HG03175 (cell line): ENCODE measurements at regions not wholly inside any gene's neighbourhood (a gene's known extent, or its start where the extent isn't known, plus 50 kb on each side); places are given as distances from the start of the nearest gene placed in this dataset.

Source experiments
- ATAC-seq: cut with Tn5 transposase; IDR thresholded peaks from one replicate; pipeline ENCODE4 v1.9.1; 2021; ENCODE audit warnings: mild to moderate bottlenecking, moderate library complexity; ENCODE audit not compliant: unreplicated experiment

DNA sequence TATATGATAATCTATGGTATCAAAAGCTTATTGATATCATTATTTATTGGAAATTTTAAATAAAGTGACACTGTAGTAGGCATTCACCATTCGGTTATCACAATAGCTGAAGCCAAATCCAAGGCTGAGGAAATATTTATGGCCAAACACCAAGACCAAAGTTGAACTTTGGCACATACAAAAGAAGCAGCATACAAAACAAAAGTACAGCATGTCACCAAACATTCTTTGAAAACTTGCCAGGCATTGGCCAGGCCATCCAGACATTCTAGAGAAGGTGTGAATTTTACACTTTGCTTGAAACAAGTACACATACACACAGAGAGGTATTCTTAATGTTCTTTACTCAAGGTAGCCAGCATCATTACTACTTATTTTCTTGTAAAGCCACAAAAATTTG lies 544.4 kb upstream of the CXADR start:
- no peak for ATAC-seq

DNA sequence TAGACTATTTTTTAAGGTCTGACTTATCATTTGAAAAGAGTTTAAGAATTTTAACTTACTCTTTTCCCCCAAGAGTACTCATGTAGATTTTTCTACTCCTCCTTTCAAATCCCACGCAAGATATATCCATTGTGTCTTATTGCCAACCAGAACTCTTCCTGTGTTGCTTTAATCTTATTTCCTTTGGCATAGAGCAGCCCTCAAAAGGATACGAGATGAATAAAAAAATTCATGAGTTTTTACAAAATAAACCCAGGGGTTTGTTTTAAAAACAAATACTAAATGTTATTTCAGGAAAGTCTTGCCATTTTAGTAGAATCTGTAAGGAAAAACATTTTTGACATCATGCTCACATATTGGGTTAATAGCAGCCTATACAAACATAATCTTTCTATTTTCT lies 543.2 kb upstream of the CXADR start:
- ATAC-seq: no peak

DNA sequence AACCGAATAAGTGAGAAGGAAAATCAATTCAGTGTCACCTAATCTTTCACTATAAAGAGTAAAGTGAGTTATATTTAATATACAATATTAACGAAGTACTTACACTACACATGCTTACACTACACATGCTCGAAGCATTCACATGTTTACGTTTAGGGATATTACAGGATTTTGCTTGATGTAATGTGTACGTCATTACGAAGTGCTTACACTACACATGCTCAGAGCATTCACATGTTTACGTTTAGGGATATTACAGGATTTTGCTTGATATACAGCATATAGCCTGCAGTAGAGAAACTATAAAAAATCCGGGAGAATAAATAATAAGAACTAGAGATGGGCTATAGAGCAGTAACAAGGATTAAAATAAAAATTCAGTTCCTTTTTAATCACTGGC lies 538.8 kb upstream of the CXADR start:
- no peak for ATAC-seq

DNA sequence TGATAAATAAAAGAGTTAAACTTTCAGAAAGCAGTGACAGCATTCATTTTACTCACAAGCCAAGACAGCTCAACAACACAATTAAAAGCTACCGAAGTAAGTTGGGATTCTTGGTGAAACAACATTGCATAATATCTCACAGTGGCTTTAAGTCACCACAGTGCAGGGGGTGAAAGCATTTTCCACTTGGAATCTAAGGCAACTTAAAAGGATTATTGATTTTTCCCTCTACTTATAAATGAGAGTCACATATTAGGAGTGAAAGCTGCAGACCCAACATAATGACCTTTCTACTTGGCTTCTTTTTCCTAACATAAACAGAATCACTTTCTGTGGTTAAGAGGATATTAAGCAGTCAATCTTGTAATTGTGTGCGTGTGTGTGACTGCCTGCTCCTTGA lies 536.6 kb upstream of the CXADR start:
- ATAC-seq: no peak

DNA sequence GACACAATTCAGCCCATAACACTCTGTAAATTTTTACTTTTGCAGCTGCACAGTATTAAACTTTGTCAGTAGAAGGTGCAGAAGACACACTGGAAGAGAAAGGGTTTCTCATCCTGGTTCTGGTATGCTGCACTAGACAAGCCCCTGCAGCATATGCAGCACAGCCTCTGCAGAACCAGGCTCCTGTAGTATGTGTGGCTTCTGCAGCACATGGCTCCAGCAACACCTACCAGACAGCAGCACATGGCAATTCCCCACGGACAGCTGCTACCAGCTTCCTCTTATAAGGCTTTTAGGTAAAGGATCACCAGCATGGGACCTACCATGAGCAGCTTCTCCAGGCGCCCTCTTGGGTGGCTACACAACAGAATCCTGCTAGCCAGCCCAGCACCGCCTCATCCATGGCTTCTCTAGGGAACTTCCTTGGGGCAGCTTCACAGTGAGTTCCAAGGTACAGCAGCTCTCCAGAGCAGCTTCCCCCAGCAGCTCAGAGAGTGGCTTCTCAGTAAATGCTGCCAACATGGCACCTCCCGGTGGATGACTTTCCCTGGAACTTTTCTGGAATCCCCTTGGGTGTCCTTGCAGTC lies 534.4 kb upstream of the CXADR start:
- no peak for ATAC-seq

DNA sequence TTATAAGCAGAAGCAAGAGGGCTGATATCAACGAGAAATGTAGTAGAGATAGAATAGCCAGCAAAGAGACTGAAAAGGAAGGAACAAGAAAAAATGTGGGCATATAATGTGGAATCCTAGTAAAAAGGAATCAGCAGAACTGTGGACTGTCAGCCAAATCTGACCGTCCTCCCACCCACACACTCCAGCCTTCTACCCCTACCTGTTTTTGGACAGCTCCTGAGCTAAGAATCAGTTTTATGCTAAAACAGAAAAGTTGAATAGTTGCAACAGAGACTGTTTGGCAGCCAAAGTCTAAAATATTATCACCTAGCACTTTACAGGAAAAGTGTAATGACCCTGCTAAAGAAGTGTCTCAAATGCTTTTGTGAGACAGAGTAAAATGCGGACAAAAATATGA lies 533.3 kb upstream of the CXADR start:
- no peak for ATAC-seq

DNA sequence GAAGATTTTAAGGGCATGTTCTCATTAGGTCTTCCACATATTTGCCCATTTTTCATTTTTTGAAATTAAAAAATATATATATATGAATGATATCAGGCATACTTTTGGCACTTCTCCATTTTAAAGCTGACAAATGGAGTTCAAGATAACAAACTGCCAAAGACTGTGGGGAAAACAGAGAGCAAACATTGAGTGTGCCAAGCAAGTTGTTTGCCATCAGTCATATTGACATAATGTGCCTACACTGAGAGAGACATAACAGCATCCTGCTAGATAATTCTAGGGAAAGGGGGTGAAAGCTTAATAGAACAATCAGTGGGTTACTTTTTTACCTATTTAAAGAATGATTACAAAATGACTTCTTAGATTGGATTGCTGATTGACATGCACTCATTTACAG lies 529.4 kb upstream of the CXADR start:
- ATAC-seq: no peak

DNA sequence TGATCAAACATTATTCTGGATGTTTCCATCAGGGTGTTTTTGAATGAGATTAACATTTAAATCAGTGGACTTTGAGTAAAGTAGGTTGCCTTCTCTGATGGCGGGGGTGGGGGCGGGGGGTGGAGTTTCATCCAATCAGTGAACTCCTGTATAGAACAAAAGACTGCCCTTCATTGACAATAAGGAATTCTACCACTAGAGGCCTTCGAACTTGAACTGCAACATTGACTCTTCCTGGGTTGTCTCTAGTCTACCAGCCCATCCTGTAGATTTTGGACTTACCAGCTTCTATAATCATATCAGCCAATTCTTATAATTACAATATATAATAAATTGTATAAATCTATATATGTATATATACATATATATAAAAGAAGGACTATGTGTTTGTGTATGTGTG lies 520.4 kb upstream of the CXADR start:
- no peak for ATAC-seq

DNA sequence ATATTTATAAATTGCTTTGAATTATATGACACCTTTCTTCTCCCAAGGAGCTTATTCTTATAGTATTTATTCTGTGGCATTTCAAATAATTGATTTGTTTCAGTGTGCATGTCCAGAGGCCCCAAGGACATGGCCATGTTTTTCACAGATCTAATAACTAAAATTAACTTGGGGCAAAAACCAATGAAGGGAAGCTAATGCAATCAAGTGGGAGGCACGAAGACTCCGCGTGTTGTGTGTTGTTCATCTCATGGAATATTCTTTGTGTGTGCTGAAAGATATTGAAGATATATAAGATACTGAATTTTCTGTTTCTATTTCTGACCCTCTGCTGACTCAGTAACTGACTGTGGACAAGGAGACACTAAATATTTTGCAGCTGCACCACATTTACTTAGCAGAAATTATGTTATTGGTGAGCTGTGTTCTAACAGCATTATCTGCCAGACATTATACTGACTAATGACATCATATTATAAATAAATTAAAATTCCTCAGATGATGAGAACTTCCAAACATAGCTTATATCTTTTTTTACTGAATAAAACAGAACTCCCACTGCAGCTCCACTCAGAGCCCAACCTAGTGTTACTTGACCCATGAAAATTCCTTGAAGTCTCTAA lies 519.3 kb upstream of the CXADR start:
- ATAC-seq: no peak

DNA sequence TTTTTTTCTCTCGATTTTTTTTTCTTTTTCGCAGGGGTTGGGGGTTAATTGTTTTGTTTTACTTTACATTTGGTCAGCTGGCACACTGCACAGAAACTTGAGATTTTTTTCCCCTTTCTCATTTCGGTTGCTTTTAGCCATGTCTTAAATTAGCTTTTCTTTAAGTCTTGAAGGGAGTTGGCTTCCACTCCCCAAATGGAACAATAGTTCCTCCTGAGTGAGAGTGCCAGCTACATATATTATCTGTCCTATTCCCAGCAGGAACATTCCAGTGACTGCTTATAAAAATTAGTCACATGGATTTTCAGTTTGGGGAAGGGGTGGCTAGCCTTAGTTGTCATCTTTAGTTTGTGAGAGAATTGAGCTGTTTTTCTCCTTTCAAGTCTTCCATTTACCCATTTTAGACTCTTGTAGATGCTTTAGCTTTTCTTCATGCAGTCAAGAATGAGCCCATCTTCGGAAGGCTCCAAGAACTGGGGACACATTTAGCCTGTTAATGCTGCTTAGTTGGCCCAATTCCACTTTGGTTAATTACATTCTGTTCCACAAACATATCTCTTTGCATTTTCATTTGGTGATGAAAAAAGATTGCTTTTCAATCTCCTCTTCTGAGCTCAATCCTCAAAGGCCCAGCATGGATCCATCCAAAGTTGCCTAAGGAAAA lies 510.1 kb upstream of the CXADR start:
- no peak for ATAC-seq

DNA sequence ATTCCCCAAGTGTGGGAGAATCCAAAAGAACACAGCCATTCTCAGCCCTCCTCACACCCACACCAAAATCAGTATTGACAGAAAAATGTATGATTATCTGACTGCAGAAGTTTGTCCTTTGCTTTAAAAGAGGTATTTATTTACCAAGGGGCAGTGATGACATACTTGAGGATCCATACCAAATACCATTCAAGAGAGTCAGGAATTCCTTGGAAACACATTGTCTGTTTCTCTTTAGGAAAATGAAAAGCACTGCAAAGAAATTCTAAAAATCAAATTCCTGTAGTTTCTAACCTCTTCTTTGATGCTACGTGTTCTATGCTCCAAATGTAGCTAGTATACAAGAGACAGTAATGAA lies 509.6 kb upstream of the CXADR start:
- ATAC-seq: no peak

DNA sequence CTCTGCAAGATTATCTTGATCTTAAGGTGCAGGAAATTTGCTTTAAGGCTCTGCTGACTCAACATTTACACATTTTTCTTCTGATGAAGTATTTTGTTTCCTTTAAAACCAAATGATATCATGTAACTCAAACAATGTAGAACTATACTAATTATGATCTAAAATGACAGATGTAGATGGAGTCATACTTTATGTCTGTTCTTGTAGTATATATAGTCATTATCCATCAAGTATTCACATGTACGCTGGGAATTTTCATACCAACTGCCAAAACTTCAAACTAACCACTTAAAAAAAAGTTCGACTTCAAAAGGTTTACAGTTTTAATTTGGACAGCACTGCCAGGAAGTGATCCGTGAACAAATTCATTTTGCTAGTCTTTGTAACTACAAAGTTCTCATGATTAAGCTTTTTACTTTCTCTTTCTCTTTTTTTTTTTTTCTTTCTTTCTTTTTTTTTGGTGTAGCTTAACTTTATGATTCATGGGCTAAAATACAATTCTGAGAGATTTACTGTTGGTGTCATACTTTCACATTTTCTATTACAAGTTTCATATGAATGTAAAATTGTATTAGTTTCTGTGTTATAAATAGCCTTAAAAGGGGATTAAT lies 509.0 kb upstream of the CXADR start:
- ATAC-seq: no peak

DNA sequence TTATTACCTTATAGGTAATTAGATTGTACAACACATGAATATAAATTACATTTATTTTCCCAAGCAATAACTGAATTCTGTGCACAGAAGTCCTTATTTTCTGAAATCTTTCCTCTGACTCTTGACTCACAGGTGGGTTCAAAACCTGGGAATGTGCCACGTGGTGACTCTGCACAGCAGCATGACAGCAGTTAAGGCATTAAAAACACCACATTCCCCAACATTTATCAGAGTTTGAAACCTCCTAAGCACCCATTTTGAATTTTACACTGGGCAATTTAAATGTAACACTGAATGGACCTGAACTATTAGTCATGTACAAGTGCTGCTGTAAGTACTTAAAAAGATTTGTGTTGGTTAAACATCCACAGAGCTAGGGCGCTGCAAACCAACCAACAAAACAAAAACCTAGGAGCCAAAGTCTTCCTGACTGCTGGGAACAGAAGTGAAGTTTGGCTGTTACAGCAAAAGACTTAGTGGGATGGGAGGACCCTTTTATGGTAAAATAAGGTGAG lies 480.6 kb upstream of the CXADR start:
- no peak for ATAC-seq

DNA sequence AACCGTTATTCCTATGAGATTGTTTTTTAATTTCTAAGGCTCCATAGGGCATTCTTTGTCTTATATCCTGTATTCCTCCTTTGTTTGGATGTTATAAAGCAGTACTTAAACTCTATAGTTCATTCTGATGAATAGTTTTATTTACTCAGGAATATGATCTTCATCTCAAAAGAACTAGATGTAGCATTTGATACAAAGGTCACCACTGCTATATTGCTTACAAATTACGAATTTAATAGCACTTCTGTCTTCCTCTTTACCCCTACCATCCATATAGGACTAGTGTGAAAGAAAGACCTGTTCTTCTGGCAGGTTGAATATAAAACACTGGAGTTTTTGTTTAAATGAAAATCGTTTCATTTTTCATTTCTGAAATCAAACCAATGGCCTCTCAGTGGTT lies 468.1 kb upstream of the CXADR start:
- no peak for ATAC-seq

DNA sequence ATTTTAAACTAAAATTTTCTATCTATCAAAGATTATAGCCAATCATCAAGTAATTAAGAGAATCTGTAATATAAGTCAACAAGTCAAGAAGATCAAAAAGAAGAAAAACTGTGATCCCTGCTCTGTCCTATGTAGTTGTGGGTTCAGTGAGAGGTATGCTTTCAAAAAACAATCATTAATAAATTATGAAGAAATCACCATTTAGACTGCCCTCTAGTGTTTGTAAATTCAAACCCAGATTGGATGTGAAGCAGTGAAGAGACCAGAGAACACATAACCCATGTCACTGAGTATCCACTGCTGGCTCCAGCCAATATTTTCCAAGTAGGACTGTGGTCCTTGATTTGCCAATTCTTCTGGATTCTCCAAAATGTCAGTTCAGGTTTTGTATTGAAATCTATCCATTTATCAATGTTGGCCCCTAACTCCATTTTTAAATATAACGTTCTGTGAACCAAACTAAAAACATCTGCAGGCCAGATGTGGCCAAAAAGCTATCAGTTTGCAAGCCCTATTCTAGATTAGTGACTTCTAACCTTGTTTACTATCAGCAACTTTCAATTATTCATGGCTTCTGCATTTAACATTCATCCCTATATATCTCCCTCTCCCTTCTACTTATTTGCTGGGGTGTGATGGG lies 467.5 kb upstream of the CXADR start:
- ATAC-seq: no peak

DNA sequence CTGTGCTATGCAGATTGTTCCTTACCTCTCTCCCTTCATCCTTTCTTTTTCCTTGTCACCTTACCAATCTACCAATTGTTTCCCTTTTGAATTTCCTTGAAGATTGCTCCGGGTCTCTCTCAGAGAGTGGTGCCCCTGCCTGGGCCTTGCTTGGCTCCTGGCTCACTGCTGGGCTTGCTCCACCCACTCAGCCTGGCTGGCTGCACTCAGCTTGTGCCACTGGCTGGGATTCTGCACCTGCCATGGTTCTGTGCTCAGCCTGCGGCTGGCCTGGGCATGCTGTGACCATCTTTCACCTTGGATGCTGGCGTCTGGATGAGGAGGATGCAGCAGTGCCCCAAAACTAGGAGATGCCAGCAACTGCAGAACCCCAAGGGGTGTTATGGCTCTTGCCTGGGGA lies 463.9 kb upstream of the CXADR start:
- ATAC-seq: no peak

DNA sequence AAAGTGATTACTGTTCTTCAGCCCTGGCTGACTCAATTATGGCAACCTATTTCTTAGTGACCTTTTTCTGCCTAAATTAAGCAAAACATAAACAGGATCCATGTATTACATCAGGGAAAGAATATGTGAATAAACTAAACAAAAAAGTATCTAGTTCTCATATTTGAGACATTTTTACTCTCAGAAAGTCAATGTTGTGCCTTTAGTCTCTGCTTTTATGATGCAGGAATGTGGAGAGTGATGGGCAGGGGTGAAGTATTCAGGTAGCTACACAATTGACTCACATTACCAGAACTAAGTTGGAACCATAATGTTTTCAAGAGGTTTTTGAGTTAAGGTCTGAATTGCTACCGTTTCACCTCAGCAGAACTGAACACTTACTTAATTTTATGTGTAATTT lies 462.7 kb upstream of the CXADR start:
- ATAC-seq: no peak

DNA sequence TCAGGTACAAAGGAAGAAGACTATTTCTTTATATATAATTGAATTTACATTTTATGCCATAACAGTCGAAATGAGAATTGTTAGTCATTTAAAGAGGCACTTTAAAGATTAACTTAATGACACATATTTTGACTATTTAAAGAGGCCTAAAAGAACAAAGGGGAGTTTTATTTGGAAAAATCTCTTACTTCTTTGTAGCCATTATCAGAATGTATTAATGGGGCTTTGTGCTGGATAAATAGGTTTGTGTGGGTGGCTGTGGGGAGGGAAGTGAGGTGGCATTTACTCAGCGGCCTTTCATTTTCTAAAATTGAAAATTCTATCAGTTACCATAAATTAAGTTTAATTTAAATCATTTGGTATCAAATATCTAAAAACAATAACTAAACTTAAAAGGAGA lies 462.2 kb upstream of the CXADR start:
- ATAC-seq: no peak

DNA sequence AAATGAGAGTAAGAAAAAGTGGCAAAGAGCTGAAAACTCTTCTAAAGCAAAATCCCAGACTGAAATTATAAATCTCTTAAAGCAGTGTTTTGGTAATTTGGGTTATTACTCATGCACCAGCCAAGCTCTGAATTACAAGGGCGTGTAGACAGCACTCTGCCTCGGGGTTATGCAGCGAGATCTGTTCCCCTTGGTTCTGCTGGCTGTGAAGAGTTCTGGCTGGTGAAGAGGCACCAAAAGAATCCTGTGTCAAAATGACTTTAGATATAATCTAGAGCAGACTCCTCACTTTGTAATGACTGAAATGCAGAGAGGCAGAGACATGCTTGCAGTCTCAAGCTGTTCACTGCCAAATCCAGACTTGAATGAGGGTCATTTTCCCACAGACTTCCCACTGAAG lies 461.8 kb upstream of the CXADR start:
- no peak for ATAC-seq

DNA sequence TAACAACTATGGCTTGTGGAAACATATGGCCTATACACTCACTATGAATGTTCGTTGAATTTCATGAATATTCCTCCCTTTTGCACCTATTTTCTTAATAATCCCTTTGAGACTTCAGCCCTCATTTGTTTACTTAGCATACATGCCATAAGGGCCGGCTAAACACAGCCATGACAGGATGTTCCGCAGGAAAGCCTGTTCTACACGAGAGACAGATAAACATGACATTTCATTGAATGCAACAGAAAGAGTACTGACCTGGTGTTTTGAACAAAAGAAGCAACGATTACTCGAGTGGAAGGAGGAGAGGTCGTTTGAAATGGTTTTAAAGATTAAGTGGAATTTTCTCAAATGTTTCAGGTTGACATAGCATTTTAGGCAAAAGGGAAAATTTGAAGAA lies 459.5 kb upstream of the CXADR start:
- no peak for ATAC-seq

DNA sequence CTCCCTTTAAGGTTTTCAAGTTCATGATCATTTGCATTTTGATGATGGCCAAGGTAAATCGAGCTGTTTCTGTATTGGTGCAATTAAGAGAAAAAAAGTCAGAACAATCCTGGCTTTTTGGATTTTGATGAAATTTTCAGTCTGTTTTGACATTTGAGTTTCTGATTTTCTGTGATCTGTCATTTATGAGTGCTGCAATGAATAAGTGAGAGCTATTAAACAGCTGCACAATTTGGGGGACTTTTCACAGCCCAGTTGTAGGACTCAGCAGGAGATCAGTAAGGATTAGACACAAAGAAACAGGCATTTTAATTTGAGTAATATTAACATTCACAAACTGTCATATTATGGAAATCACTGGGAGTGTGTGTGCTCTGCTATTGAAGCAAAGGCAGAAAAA lies 452.9 kb upstream of the CXADR start:
- no peak for ATAC-seq

DNA sequence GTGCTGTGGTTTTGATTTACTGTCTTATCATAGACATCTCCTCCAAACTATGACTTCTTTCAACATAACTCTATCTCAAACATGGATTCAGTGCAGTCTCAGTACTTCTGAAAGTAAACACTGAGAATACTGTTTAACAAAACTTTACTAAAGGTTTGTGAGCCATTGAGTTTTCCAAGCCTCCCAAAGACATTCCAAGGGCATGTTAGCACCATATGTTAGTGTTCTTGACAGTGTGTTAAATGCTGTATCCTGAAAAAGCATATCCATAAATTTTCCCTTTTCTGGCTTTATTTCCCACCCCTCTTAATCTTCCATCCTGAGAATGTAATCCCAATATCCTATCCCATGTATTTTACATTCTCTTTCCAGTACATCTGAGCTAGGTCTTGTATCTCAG lies 446.8 kb upstream of the CXADR start:
- ATAC-seq: no peak
